Activated CD4-positive, alpha-beta memory T cell treated with anti-CD3 and anti-CD28 coated beads for 36 hours (primary cell): ENCODE measurements at regions not wholly inside any gene's neighbourhood (a gene's known extent, or its start where the extent isn't known, plus 50 kb on each side); places are given as distances from the start of the nearest gene placed in this dataset.

Source experiments
- CTCF ChIA-PET: fragments of 350-600 bp; sonication (Branson Sonifier 250); formaldehyde crosslinking; loops from one replicate; lab custom pipeline; 2021; ENCODE audit warnings: antibody characterized with exemption, inconsistent platforms; lab: Charles Lee
- POLR2A ChIA-PET: fragments of 350-600 bp; sonication (Branson Sonifier 250); formaldehyde crosslinking; loops from one replicate; lab custom pipeline; 2021; ENCODE audit warnings: antibody characterized with exemption; lab: Charles Lee
- DNase-seq: peaks from one replicate; pipeline ENCODE4 v3.0.0-alpha.2; 2020
- H3K27ac Mint-ChIP-seq: one replicate; pipeline ENCODE4 v1.8.0; 2021; ENCODE audit warnings: mixed read lengths
- H3K27me3 Mint-ChIP-seq: one replicate; pipeline ENCODE4 v1.8.0; 2021; ENCODE audit warnings: mixed read lengths
- H3K36me3 Mint-ChIP-seq: one replicate; pipeline ENCODE4 v1.8.0; 2021; ENCODE audit warnings: mixed read lengths
- H3K4me1 Mint-ChIP-seq: one replicate; pipeline ENCODE4 v1.8.0; 2021; ENCODE audit warnings: low read depth, mixed read lengths
- H3K4me3 Mint-ChIP-seq: one replicate; pipeline ENCODE4 v1.8.0; 2021; ENCODE audit warnings: mild to moderate bottlenecking, mixed read lengths
- H3K9me3 Mint-ChIP-seq: one replicate; pipeline ENCODE4 v1.8.0; 2021; ENCODE audit warnings: mixed read lengths
- intact Hi-C: fragments of 100-400 bp; cut with micrococcal nuclease; formaldehyde crosslinking; loops from one replicate; pipeline ENCODE4 v1.15.1; 2023

- peaks cover 10% of the 10 kb centered on the region for H3K9me3 Mint-ChIP-seq
- intact Hi-C loops: no loop called here
- no peak overlapping the region for H3K27ac Mint-ChIP-seq
- no peaks in the 10 kb centered on the region for H3K36me3 Mint-ChIP-seq
- POLR2A ChIA-PET: no interaction called here
- DNase-seq: no peak
- H3K4me1 Mint-ChIP-seq: no peaks in the 10 kb centered on the region
- peaks cover 2% of the 10 kb centered on the region for H3K27me3 Mint-ChIP-seq
- H3K4me3 Mint-ChIP-seq: no peak overlapping the region
- CTCF ChIA-PET: interaction anchor here (1.1 kb wide), 1 partner anchor 9 kb away, joined by 3 read pairs; no protein-coding TSS in a partner anchor
Measured at GRCh38 chr1:209493559-209493958, 90.0 kb upstream of the CAMK1G start.

- DNase-seq: no peak
- no peak overlapping the region for H3K27ac Mint-ChIP-seq
- H3K9me3 Mint-ChIP-seq: peaks cover 25% of the 10 kb centered on the region
- ChIA-PET CTCF (no interaction called here), POLR2A (no interaction called here)
- intact Hi-C loops: no loop called here
- H3K4me1 Mint-ChIP-seq: no peaks in the 10 kb centered on the region
- H3K4me3 Mint-ChIP-seq: no peak overlapping the region
- peaks cover 7% of the 10 kb centered on the region for H3K27me3 Mint-ChIP-seq
- H3K36me3 Mint-ChIP-seq: no peaks in the 10 kb centered on the region
Measured at GRCh38 chr1:209497729-209498128, 85.8 kb upstream of the CAMK1G start.

- H3K4me1 Mint-ChIP-seq: no peaks in the 10 kb centered on the region
- DNase-seq: no peak
- no peak overlapping the region for H3K4me3 Mint-ChIP-seq
- intact Hi-C loops: no loop called here
- H3K27ac Mint-ChIP-seq: no peak overlapping the region
- ChIA-PET CTCF (interaction anchor here (0.6 kb wide), 1 partner anchor 12 kb away, joined by 3 read pairs; no protein-coding TSS in a partner anchor), POLR2A (no interaction called here)
- H3K36me3 Mint-ChIP-seq: no peaks in the 10 kb centered on the region
- H3K27me3 Mint-ChIP-seq: peaks cover 7% of the 10 kb centered on the region
- peaks cover 20% of the 10 kb centered on the region for H3K9me3 Mint-ChIP-seq
Measured at GRCh38 chr1:209500993-209501392, 82.5 kb upstream of the CAMK1G start.

GRCh38 chr1:209503196-209503595, 80.3 kb upstream of the CAMK1G start:
- Mint-ChIP-seq H3K4me1 (no peaks in the 10 kb centered on the region), H3K36me3 (no peaks in the 10 kb centered on the region), H3K27ac (no peak overlapping the region), H3K4me3 (no peak overlapping the region), H3K9me3 (peaks cover 15% of the 10 kb centered on the region), H3K27me3 (peaks cover 5% of the 10 kb centered on the region)
- ChIA-PET POLR2A (no interaction called here), CTCF (interaction anchor here (1.5 kb wide), 1 partner anchor 10 kb away, joined by 6 read pairs; no protein-coding TSS in a partner anchor)
- no peak for DNase-seq
- intact Hi-C loops: no loop called here

GRCh38 chr1:209504571-209504970, 78.9 kb upstream of the CAMK1G start:
- ChIA-PET POLR2A (no interaction called here), CTCF (interaction anchor here (1.1 kb wide), 1 partner anchor 9 kb away, joined by 6 read pairs; no protein-coding TSS in a partner anchor)
- intact Hi-C loops: no loop called here
- peaks cover 15% of the 10 kb centered on the region for H3K9me3 Mint-ChIP-seq
- no peaks in the 10 kb centered on the region for H3K36me3 Mint-ChIP-seq
- no peak for DNase-seq
- H3K4me3 Mint-ChIP-seq: no peak overlapping the region
- peaks cover 3% of the 10 kb centered on the region for H3K27me3 Mint-ChIP-seq
- H3K27ac Mint-ChIP-seq: no peak overlapping the region
- H3K4me1 Mint-ChIP-seq: no peaks in the 10 kb centered on the region

- ChIA-PET CTCF (interaction anchor here (0.7 to 1.1 kb wide), 2 partner anchors 8 to 18 kb away, joined by 4 to 6 read pairs; no protein-coding TSS in a partner anchor), POLR2A (no interaction called here)
- Mint-ChIP-seq H3K27ac (no peak overlapping the region), H3K4me3 (no peak overlapping the region), H3K36me3 (no peaks in the 10 kb centered on the region), H3K9me3 (peaks cover 12% of the 10 kb centered on the region), H3K4me1 (no peaks in the 10 kb centered on the region), H3K27me3 (peaks cover 3% of the 10 kb centered on the region)
- intact Hi-C loops: no loop called here
- no peak for DNase-seq
Measured at GRCh38 chr1:209505044-209505443, 78.5 kb upstream of the CAMK1G start.

- Mint-ChIP-seq H3K36me3 (no peaks in the 10 kb centered on the region), H3K27ac (no peak overlapping the region), H3K4me3 (no peak overlapping the region), H3K4me1 (no peaks in the 10 kb centered on the region), H3K27me3 (no peaks in the 10 kb centered on the region), H3K9me3 (peaks cover 3% of the 10 kb centered on the region)
- ChIA-PET CTCF (no interaction called here), POLR2A (no interaction called here)
- intact Hi-C loops: no loop called here
- DNase-seq: no peak
Measured at GRCh38 chr1:209506101-209506500, 77.4 kb upstream of the CAMK1G start.

DNA sequence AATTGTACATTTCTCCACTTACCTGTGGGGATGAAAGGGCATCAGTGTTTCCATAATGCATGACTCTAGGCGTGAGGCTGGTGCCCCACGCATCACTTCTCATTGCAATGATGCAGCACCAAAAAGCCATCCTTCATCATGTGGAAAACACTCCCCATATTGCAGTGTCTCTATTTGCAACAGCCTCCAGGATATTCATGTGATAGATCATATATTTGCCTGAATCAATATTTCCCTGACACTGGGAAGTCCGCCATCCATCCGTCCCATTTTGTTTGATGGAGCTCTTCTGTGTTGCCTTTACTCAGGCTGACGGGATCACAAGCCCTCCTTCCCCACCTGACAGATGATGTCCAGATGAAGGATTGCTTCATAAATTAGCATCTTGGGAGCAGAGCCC, 74.5 kb upstream of the CAMK1G start:
- no peak for DNase-seq
- H3K27ac Mint-ChIP-seq: no peak overlapping the region
- intact Hi-C loops: no loop called here
- POLR2A ChIA-PET: no interaction called here
- H3K9me3 Mint-ChIP-seq: no peaks in the 10 kb centered on the region
- no peak overlapping the region for H3K4me3 Mint-ChIP-seq
- CTCF ChIA-PET: no interaction called here
- no peaks in the 10 kb centered on the region for H3K36me3 Mint-ChIP-seq
- H3K4me1 Mint-ChIP-seq: no peaks in the 10 kb centered on the region
- H3K27me3 Mint-ChIP-seq: no peaks in the 10 kb centered on the region

DNA sequence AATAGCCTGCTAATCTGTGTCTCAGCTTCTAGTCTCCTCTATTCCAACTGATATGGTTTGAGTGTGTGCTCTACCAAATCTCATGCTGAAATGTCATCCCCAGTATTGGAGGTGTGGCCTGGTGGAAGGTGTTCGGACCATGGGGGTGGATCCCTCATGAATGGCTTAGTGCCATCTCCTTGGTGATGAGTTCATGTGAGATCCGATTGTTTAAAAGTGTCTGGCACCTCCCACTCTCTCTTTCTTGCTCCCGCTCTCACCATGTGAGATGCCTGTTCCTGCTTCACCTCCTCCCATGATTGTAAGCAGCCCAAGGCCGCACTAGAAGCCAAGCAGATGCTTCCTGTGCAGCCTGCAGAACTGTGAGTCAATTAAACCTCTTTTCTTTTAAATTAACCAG, 73.5 kb upstream of the CAMK1G start:
- DNase-seq: no peak
- Mint-ChIP-seq H3K9me3 (no peaks in the 10 kb centered on the region), H3K27ac (no peak overlapping the region), H3K4me3 (no peak overlapping the region), H3K4me1 (no peaks in the 10 kb centered on the region), H3K27me3 (no peaks in the 10 kb centered on the region), H3K36me3 (no peaks in the 10 kb centered on the region)
- CTCF ChIA-PET: no interaction called here
- POLR2A ChIA-PET: no interaction called here
- intact Hi-C loops: no loop called here

DNA sequence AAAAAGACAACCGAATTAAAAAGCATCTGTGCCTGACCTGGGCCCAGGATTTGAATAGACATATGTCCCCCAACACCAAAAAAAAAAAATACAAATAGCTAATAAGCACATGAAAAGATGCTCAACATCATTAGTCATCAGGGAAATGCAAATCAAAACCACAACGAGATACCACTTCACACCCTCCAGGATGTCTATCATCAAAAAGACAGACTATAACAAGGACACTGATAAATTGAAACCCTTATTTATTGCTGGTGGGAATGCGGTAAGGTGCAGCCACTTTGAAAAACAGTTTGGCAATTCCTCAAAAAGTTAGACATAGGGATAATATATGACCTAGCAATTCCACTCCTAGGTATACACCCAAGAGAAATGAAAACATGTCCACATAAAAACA, 72.3 kb upstream of the CAMK1G start:
- intact Hi-C loops: no loop called here
- no peak overlapping the region for H3K4me3 Mint-ChIP-seq
- ChIA-PET POLR2A (no interaction called here), CTCF (interaction anchor here (0.6 to 1.1 kb wide), 2 partner anchors 16 to 54 kb away, joined by 3 to 4 read pairs; no protein-coding TSS in a partner anchor)
- peaks cover 4% of the 10 kb centered on the region for H3K27me3 Mint-ChIP-seq
- H3K27ac Mint-ChIP-seq: no peak overlapping the region
- H3K9me3 Mint-ChIP-seq: no peaks in the 10 kb centered on the region
- H3K36me3 Mint-ChIP-seq: no peaks in the 10 kb centered on the region
- H3K4me1 Mint-ChIP-seq: no peaks in the 10 kb centered on the region
- DNase-seq: no peak

DNA sequence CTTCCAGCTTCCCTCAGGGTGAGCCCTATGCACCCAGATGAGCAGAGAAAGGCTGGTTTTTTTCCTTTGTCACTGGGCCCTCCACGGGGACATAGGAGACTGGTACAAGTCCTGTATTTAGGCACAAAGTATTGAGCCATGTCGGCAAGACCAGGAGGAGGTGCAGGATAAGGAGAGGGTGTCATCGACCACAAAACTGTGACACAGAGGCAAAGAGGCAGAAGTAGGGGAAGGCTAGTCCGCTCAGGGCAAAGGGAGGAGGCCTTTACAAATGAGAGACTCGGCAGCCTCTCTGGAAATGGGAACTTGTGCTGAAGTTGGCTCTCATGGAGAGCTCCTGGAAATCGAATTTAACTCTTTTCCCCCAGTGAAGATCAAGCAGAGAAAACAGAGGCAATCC, 70.7 kb upstream of the CAMK1G start:
- no peaks in the 10 kb centered on the region for H3K36me3 Mint-ChIP-seq
- intact Hi-C loops: no loop called here

DNA sequence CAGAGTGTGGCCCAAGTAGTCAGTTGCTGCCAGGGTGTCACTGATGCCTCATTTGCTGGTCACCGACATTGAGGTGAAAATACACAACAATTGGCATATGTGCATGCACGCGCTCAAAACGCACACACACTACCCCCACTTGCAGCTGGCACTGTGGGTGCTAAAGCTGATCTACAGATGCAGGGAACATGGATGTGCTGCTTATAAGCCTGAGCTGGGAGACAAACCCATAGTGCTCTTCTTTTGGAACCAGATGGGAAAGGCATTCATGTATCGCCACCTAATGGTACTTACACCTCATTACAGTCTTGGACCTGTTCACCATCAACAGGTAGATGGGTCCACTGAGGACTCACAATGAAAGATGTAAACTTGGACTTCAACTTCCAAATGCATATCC, 70.3 kb upstream of the CAMK1G start:
- H3K36me3 Mint-ChIP-seq: no peaks in the 10 kb centered on the region
- no peaks in the 10 kb centered on the region for H3K4me1 Mint-ChIP-seq
- POLR2A ChIA-PET: no interaction called here
- intact Hi-C loops: no loop called here
- CTCF ChIA-PET: interaction anchor here (0.6 to 2.2 kb wide), 6 partner anchors 8 to 311 kb away, joined by 3 to 6 read pairs (median 4); no protein-coding TSS in a partner anchor
- no peaks in the 10 kb centered on the region for H3K9me3 Mint-ChIP-seq
- no peak for DNase-seq
- no peak overlapping the region for H3K4me3 Mint-ChIP-seq
- H3K27me3 Mint-ChIP-seq: peaks cover 8% of the 10 kb centered on the region
- no peak overlapping the region for H3K27ac Mint-ChIP-seq

More for the DNA sequence above, 70.7 kb upstream of the CAMK1G start:
- Mint-ChIP-seq H3K9me3 (no peaks in the 10 kb centered on the region), H3K4me1 (no peaks in the 10 kb centered on the region), H3K4me3 (no peak overlapping the region), H3K27ac (no peak overlapping the region), H3K27me3 (peaks cover 6% of the 10 kb centered on the region)
- CTCF ChIA-PET: interaction anchor here (0.5 to 2.2 kb wide), 6 partner anchors 8 to 311 kb away, joined by 3 to 6 read pairs (median 4); no protein-coding TSS in a partner anchor
- DNase-seq: no peak
- POLR2A ChIA-PET: no interaction called here
